Liver (tissue), 3 donors: ENCODE measurements at regions not wholly inside any gene's neighbourhood (a gene's known extent, or its start where the extent isn't known, plus 50 kb on each side); places are given as distances from the start of the nearest gene placed in this dataset.

Source experiments
- EGR1 ChIP-seq, 2 donors: IDR thresholded peaks; 2 replicates each; pipeline ENCODE4 v1.6.1; 2016 to 2018; ENCODE audit warnings: antibody characterized with exemption in 2 of 2, low read depth in 2 of 2
- GABPA ChIP-seq, 2 donors: IDR thresholded peaks in 1 of 2; conservative IDR thresholded peaks in 1 of 2; 2 replicates each; pipeline ENCODE4 v1.6.1; 2016; ENCODE audit warnings: antibody characterized with exemption in 2 of 2, mild to moderate bottlenecking in 1 of 2, moderate library complexity in 1 of 2
- RAD21 ChIP-seq, 2 donors: IDR thresholded peaks; 2 replicates each; pipeline ENCODE4 v1.6.1; 2016; ENCODE audit warnings: antibody characterized with exemption in 2 of 2, mild to moderate bottlenecking in 2 of 2
- REST ChIP-seq: IDR thresholded peaks from 2 replicates; pipeline ENCODE4 v1.6.1; 2016; ENCODE audit warnings: antibody characterized with exemption, mild to moderate bottlenecking
- RXRA ChIP-seq, 2 donors: IDR thresholded peaks; 2 replicates each; pipeline ENCODE4 v1.6.1; 2017 to 2018; ENCODE audit warnings: antibody characterized with exemption in 2 of 2, mild to moderate bottlenecking in 1 of 2
- SP1 ChIP-seq: IDR thresholded peaks from 2 replicates; pipeline ENCODE4 v1.6.1; 2018; ENCODE audit warnings: antibody characterized with exemption, mild to moderate bottlenecking
- TAF1 ChIP-seq: conservative IDR thresholded peaks from 2 replicates; pipeline ENCODE4 v1.6.1; 2016; ENCODE audit warnings: antibody characterized with exemption, mild to moderate bottlenecking
- YY1 ChIP-seq: IDR thresholded peaks from 2 replicates; pipeline ENCODE4 v1.6.1; 2016; ENCODE audit warnings: antibody characterized with exemption, mild to moderate bottlenecking
- TF ChIP-seq, protein P1 (sequence below): IDR thresholded peaks from 2 replicates; pipeline ENCODE4 v1.6.1; 2016; ENCODE audit warnings: antibody characterized with exemption
- TF ChIP-seq, protein P2 (sequence below): fragments of 150-350 bp; IDR thresholded peaks from 2 replicates; pipeline ENCODE4 v1.5.1; 2017; ENCODE audit warnings: improper control_type of control experiment, low read depth, low read length; ENCODE audit not compliant: missing input control
- donor health status: healthy.
- donor health status: healthy.

DNA sequence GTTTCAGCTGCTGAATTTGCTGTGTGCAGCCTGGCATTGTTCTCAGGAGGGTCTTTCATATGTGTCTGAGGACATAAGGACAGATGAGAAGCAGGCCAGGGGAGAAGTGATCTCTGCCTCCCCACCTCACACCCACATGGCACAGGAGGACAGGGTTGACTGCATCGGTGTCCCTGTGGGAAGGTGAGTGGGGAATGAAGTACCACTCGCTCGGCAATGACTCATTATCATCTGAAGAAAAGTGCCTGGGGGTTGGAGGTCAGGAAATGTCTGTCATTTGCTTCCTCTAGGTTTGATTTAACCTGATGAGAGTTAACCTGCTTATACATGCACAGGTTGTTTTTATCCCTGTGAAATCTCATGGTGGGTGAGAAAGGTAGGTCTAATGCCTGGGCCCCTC, 195.0 kb downstream of the GADD45G start:
- no peak for TF ChIP-seq RAD21 (IDR thresholded peaks at IDR 0.05)
- TF ChIP-seq YY1 = no peak
- no peak for TF ChIP-seq GABPA (IDR thresholded peaks at IDR 0.05 in 1 of 2, conservative IDR thresholded peaks at IDR 0.05 in 1 of 2)
- TF ChIP-seq, protein P1, sequence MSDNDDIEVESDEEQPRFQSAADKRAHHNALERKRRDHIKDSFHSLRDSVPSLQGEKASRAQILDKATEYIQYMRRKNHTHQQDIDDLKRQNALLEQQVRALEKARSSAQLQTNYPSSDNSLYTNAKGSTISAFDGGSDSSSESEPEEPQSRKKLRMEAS = no peak
- no peak for TF ChIP-seq REST
- TF ChIP-seq, protein P2, sequence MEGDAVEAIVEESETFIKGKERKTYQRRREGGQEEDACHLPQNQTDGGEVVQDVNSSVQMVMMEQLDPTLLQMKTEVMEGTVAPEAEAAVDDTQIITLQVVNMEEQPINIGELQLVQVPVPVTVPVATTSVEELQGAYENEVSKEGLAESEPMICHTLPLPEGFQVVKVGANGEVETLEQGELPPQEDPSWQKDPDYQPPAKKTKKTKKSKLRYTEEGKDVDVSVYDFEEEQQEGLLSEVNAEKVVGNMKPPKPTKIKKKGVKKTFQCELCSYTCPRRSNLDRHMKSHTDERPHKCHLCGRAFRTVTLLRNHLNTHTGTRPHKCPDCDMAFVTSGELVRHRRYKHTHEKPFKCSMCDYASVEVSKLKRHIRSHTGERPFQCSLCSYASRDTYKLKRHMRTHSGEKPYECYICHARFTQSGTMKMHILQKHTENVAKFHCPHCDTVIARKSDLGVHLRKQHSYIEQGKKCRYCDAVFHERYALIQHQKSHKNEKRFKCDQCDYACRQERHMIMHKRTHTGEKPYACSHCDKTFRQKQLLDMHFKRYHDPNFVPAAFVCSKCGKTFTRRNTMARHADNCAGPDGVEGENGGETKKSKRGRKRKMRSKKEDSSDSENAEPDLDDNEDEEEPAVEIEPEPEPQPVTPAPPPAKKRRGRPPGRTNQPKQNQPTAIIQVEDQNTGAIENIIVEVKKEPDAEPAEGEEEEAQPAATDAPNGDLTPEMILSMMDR = no peak
- no peak for TF ChIP-seq RXRA (IDR thresholded peaks at IDR 0.05)
- TF ChIP-seq SP1 = no peak
- no peak for TF ChIP-seq TAF1
- TF ChIP-seq EGR1 (IDR thresholded peaks at IDR 0.05; ENCODE audit: low read depth in 2 of 2) = no peak
